WI38 (cell line): ENCODE measurements at regions not wholly inside any gene's neighbourhood (a gene's known extent, or its start where the extent isn't known, plus 50 kb on each side); places are given as distances from the start of the nearest gene placed in this dataset.
"Not testable (repeated sequence)": the region's sequence is repeated elsewhere in the genome, so short reads cannot be mapped to it uniquely, and the experiment has no call there.

Experiments used
- H3K4me3 ChIP-seq: 2 replicates; pipeline ENCODE4 v1.5.1; 2011; ENCODE audit warnings: low read depth, mild to moderate bottlenecking, control low read depth, low read length
- CTCF ChIP-seq: IDR thresholded peaks from 2 replicates; pipeline ENCODE4 v1.5.1; 2012; ENCODE audit warnings: low read depth, mild to moderate bottlenecking, control low read depth, low read length

GRCh38 chr7:106543221-106543757, 117.7 kb downstream of the CCDC71L start:
- no peak for TF ChIP-seq CTCF
- H3K4me3 ChIP-seq = no peak overlapping the region

GRCh38 chr7:106542550-106543220, 118.3 kb downstream of the CCDC71L start:
- TF ChIP-seq CTCF = peak; percentile 45
- H3K4me3 ChIP-seq = no peak overlapping the region

- TF ChIP-seq CTCF = no peak
- no peak overlapping the region for H3K4me3 ChIP-seq
Measured at GRCh38 chr7:106538638-106539037, 122.3 kb downstream of the CCDC71L start.

- TF ChIP-seq CTCF = no peak
- H3K4me3 ChIP-seq = no peak overlapping the region
Measured at GRCh38 chr7:106537119-106537518, 123.8 kb downstream of the CCDC71L start.

GRCh38 chr7:106536079-106536478, 124.9 kb downstream of the CCDC71L start:
- no peak for TF ChIP-seq CTCF
- no peak overlapping the region for H3K4me3 ChIP-seq

- H3K4me3 ChIP-seq = no peak overlapping the region
- TF ChIP-seq CTCF = no peak
Measured at GRCh38 chr7:106535234-106535932, 125.6 kb downstream of the CCDC71L start.

GRCh38 chr7:106534271-106534846, 126.6 kb downstream of the CCDC71L start:
- no peak for TF ChIP-seq CTCF
- H3K4me3 ChIP-seq = no peak overlapping the region

- not testable (repeated sequence) for H3K4me3 ChIP-seq
Measured at GRCh38 chr7:106530183-106530582, 130.8 kb downstream of the CCDC71L start.

GRCh38 chr7:106526617-106527016, 134.3 kb downstream of the CCDC71L start:
- not testable (repeated sequence) for H3K4me3 ChIP-seq
